Inflammatory macrophage treated with lipopolysaccharide for 1 hour (primary cell): ENCODE measurements at regions not wholly inside any gene's neighbourhood (a gene's known extent, or its start where the extent isn't known, plus 50 kb on each side); places are given as distances from the start of the nearest gene placed in this dataset.

Experiments
- DNase-seq, 2 donors: peaks; one replicate each; pipeline ENCODE4 v3.0.0-alpha.2; 2020 to 2022

DNA sequence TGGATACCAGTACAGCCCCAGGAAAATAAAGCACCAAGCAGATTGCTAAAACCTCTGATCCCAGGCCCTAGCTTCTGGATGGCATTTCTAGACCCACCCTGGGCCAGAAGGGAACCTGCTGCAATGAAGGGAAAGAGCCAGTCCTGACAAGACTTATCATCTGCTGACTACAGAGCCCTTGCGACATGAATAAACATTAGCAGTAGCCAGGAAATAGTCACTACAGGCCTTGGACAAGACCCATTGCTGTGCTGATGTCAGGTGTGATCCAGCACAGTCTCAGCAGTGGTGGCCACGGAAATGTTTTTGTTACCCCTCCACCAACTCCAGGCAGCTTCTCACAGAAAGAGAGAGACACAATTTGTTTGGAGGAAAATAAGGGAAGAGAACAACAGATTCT, 399.3 kb downstream of the HAO1 start:
- no peak for DNase-seq

- DNase-seq: no peak
Observed at GRCh38 chr20:7571101-7571500, 369.2 kb downstream of the HAO1 start.

- no peak for DNase-seq
Observed at GRCh38 chr20:7571521-7572055, 368.7 kb downstream of the HAO1 start.

DNA sequence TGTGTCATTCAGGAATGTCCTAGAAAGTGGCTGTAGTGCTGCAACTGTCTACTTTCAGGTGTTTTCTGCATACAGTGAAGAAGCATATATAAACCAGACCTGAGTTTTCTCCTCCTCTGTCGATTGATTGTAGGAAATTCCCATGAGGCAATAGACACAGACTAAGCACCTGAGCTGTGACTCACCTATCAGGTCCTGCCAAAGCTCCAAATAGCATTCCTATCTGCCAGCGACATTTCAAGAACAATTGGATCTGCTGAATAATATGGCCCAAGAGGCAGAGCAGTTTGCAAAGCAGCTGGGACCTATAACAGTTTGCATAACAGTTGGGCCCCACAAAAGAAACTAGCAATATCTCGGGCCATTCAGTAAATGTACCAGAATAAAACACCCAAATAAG, 360.4 kb downstream of the HAO1 start:
- DNase-seq: no peak

GRCh38 chr20:7585126-7585679, 355.1 kb downstream of the HAO1 start:
- DNase-seq: peak; percentile 17 to 23

- no peak for DNase-seq
Observed at GRCh38 chr20:7586481-7586880, 353.8 kb downstream of the HAO1 start.

GRCh38 chr20:7589164-7589563, 351.1 kb downstream of the HAO1 start:
- DNase-seq: no peak

- DNase-seq: no peak
Observed at GRCh38 chr20:7596541-7596940, 343.7 kb downstream of the HAO1 start.

DNA sequence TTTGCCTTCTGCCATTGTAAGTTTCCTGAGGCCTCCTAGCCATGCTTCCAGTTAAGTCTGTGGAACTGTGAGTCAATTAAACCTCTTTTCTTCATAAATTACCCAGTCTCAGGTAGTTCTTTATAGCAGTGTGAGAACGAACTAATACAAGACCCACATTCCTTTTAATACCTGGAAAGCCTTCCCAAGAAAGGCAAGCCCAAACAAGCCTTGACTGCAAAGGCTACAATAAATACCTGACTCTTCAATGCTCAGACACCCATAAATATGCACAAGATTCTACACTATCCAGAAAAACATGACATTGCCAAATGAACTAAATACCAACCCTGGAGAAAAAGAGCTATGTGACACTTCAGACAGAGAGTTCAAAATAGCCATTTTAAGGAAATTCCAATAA, 338.8 kb downstream of the HAO1 start:
- no peak for DNase-seq

DNA sequence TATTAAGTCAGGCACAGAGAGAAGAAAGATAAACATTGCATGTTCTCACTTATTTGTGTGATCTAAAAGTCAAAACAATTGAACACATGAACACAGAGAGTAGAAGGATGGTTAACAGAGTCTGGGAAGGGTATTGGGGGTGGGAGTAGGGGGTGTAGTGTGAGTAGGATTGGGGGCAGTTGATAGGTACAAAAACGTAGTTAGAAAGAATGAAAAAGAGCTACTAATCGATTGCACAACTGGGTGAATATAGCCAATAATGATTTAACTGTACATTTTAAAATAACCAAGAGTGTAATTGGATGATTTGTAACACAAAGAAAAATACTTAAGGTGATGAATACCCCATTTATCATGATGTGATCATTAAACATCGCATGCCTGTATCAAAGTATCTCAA, 333.3 kb downstream of the HAO1 start:
- no peak for DNase-seq

DNA sequence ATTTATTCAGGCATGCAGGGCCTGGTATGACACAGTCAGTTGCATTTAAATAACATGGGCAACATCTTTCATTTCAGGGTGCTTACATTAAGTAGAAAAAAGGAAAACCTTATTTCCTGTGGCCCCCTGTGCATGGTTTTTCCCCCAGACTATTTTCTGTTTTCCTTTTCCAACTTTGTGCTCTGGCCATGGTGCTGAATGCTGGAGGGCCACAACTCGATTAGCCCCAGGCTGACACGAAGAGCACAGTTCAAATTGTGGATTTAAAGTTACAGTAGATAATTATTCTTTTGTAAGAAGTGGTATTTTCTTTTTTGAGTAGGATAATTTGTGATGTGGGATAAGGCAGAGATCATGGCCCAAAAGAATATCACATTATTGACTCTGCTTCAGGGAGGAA, 332.0 kb downstream of the HAO1 start:
- DNase-seq: no peak

DNA sequence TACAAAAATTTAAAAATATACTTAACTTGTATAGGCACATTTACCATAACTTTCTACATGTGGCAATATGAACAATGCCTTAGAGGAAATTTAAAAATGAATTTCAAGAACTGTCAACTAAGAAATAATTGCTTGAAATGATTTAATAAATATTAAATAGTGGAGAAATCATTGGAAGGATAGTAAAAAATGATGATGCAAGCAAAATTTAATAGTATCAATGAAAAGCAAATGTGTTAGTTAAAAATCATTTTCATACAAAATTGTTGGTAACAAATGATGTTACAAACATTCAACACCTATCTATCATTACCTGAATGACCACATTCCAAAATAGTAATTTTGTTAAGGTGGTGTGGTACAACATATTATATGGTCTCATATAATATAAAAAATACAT, 331.0 kb downstream of the HAO1 start:
- DNase-seq: no peak

- DNase-seq: no peak
Observed at GRCh38 chr20:7610681-7611080, 329.6 kb downstream of the HAO1 start.

GRCh38 chr20:7617797-7618196, 322.5 kb downstream of the HAO1 start:
- no peak for DNase-seq

DNA sequence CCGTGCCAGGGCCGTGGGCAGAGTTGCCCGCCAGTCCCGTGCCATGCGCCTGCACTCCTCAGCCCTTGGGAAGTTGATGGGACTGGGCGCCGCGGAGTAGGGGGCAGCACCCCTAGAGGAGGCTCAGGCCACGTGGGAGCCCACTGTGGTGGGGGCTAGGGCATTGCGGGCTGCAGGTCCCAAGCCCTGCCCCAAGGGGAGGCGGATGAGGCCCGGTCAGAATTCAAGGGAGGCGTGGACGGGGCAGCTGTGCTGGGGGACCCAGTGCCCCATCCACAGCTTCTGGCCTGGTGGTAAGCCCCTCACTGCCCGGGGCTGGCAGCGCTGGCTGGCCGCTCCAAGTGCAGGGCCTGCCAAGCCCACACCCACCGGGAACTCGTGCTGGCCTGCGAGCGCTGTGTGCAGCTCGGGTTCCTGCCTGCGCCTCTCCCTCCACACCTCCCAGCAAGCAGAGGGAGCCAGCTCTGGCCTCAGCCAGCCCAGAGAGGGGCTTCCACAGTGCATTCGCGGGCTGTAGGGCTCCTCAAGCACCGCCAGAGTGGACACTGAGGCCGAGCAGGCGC, 317.8 kb downstream of the HAO1 start:
- no peak for DNase-seq

GRCh38 chr20:7624886-7625285, 315.4 kb downstream of the HAO1 start:
- no peak for DNase-seq

- no peak for DNase-seq
Observed at GRCh38 chr20:7627734-7628663, 312.3 kb downstream of the HAO1 start.

DNA sequence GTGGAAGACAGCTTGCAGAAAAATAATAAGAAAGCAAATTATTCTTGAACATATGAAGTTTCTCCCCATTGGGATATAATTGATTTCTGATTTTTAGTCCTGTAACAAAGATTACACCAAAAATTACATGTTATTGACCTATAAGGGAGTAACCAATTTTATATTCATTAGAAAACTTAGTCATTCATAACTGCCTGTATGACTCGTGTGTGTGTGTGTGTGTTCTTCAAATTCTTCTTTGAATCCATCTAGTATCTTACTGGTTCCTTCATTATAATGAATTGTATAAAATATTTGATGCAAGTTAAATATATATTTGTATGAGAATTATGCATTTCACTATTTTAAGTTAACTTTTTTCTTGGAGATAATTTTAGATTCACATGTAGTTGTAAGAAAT, 310.4 kb downstream of the HAO1 start:
- DNase-seq: no peak

DNA sequence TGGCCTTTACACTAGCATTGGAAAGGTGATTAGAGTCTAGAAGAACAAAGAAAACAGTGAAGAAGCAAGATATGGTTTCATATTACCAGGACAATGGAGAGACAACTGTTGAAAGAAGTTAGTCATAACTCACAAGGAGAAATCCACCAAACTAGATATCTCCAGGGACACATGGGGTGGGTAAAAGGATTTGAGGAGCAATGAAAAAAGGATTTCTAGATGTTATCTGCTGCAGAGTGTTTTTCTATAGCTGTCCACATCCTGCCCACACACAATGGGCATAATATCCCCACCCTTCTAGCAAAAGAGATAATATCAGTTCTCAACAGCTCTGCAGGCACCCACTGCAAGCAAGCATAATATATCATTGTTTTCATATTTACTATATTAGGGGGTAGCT, 303.1 kb downstream of the HAO1 start:
- no peak for DNase-seq

- DNase-seq: no peak
Observed at GRCh38 chr20:7650086-7650879, 290.0 kb downstream of the HAO1 start.

GRCh38 chr20:7654231-7654630, 286.0 kb downstream of the HAO1 start:
- DNase-seq: no peak

GRCh38 chr20:7656687-7657467, 283.4 kb downstream of the HAO1 start:
- DNase-seq: no peak
